ENCODE measurements at regions not wholly inside any gene's neighbourhood (a gene's known extent, or its start where the extent isn't known, plus 50 kb on each side); places are given as distances from the start of the nearest gene placed in this dataset.
"Not testable (repeated sequence)": the region's sequence is repeated elsewhere in the genome, so short reads cannot be mapped to it uniquely, and the experiment has no call there.

DNA sequence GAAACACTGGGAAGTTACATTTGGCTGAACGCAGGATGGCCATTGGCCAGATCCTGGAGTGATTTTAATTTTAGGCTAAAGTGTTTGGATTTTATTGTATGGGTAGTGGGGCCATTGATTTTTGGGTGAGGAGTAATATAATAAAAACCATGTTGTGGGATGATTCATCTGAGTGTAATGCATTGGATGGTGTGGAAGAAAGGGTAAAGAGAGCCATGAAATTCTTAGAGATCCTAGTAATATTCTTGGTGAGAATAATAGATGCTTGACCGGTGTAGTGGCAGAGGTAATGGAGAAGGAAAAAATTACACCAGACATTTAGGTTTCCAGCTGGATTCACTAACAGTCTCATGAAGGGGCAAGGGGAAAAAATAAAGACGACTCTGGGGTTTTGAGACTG lies 158.1 kb downstream of the NPR3 start:
- Mint-ChIP-seq H3K27ac (no peak overlapping the region), H3K4me1 (ENCODE audit: low read depth) (no peaks in the 10 kb centered on the region), H3K27me3 (no peaks in the 10 kb centered on the region), H3K36me3 (no peaks in the 10 kb centered on the region), H3K4me3 (no peak overlapping the region), H3K9me3 (peaks cover 20% of the 10 kb centered on the region)
- intact Hi-C loops (cut with micrococcal nuclease), result no loop called here
- ChIA-PET CTCF (no interaction called here), POLR2A (no interaction called here)
- DNase-seq, result no peak

DNA sequence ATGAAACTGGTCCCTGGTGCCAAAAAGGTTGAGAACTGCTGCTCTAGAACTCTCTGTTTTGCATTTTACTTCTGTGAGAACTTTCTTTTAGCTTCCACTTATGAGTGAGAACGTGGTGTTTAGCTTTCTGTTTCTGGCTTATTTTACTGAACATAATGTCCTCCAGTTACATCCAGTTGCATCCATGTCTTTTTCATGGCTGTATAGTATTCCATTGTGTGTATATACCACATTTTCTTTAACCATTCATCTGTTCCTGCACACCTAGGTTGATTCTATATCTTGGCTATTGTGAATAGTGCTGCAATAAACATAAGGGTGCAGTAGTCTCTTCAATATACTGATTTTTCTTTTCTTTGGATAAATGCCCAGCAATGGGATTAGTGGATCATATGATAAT lies 165.7 kb downstream of the NPR3 start:
- Mint-ChIP-seq H3K4me3 (no peak overlapping the region), H3K4me1 (ENCODE audit: low read depth) (no peaks in the 10 kb centered on the region), H3K9me3 (peaks cover 30% of the 10 kb centered on the region), H3K36me3 (no peaks in the 10 kb centered on the region), H3K27ac (no peak overlapping the region), H3K27me3 (no peaks in the 10 kb centered on the region)
- intact Hi-C loops (cut with micrococcal nuclease), result no loop called here
- DNase-seq, result no peak
- POLR2A ChIA-PET, result no interaction called here
- CTCF ChIA-PET, result no interaction called here

DNA sequence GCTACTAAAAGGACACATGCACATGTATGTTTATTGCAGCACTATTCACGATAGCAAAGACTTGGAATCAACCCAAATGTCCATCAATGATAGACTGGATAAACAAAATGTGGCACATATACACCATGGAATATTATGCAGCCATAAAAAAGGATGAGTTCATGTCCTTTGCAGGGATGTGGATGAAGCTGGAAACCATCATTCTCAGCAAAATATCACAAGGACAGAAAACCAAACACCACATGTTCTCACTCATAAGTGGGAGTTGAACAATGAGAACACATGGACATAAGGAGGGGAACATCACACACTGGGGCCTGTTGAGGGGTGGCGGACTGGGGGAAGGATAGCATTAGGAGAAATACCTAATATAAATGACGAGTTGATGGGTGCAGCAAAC lies 168.2 kb downstream of the NPR3 start:
- H3K4me1 Mint-ChIP-seq (ENCODE audit: low read depth); H3K4me3 Mint-ChIP-seq; DNase-seq; H3K27ac Mint-ChIP-seq; POLR2A ChIA-PET; CTCF ChIA-PET; intact Hi-C loops (cut with micrococcal nuclease); H3K36me3 Mint-ChIP-seq; H3K27me3 Mint-ChIP-seq: not testable (repeated sequence)
- peaks cover 42% of the 10 kb centered on the region for H3K9me3 Mint-ChIP-seq

DNA sequence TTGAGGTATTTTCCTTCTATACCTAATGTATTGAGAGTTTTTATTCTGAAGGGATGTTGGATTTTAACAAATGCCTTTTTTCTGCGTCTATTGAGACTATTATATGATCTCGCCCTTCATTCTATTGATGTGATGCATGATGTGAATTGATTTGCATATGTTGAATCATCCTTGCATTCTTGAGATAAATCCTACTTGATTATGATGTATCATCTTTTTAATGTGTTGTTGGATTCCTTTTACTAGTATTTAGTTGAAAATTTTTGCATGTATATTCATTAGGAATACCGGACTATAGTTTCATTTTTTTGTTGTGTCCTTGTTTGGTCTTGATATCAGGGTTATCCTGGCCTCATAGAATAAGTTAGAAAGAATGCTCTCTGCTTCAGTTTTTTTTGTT lies 169.7 kb downstream of the NPR3 start:
- Mint-ChIP-seq H3K4me1 (ENCODE audit: low read depth) (no peaks in the 10 kb centered on the region), H3K27ac (no peak overlapping the region), H3K36me3 (no peaks in the 10 kb centered on the region), H3K4me3 (no peak overlapping the region), H3K27me3 (no peaks in the 10 kb centered on the region), H3K9me3 (peaks cover 44% of the 10 kb centered on the region)
- intact Hi-C loops (cut with micrococcal nuclease), result no loop called here
- no peak for DNase-seq
- ChIA-PET POLR2A (no interaction called here), CTCF (no interaction called here)

DNA sequence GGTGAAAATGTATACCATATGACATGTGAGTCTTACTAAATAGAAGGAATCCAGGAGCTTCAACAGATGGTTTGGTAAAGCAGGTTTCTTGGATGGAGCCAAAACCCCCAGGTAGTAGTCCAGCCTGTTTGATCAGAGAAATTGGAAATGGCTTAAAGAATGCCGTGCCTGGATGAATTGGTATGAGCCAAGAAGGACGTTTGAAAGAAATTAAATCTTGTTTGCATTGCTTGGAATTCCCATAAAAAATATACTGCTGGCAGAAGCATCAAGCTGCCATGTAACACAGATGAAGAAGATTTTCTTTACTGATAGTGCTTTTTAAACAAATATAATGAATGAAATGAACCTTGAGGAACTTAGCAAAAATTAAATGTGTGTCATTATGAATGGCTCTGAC lies 176.3 kb downstream of the NPR3 start:
- CTCF ChIA-PET, result interaction anchor here (1.0 kb wide), 1 partner anchor 13 kb away, joined by 3 read pairs; no protein-coding TSS in a partner anchor
- H3K27ac Mint-ChIP-seq, result no peak overlapping the region

DNA sequence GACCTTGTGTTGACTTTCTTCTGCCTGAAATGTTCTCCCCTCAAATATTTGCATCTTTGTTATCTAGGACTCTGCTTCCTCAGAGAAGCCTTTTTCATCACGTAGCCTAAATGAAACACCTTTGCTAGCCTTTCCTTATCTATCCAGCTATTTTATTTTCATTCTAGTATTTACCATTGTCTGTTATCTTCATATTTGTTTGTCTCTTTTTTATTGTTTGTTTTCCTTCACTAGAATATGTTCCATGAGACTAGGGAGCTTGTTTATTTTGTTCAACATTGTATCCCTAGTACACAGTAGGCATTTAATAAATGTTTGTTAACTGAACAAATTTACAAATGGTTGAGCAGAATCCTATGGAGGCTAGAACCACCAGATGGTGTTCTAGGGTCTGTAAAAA lies 178.0 kb downstream of the NPR3 start:
- Mint-ChIP-seq H3K27me3 (no peaks in the 10 kb centered on the region), H3K4me3 (no peak overlapping the region), H3K27ac (no peak overlapping the region), H3K4me1 (ENCODE audit: low read depth) (no peaks in the 10 kb centered on the region), H3K36me3 (no peaks in the 10 kb centered on the region), H3K9me3 (peaks cover 7% of the 10 kb centered on the region)
- no peak for DNase-seq
- ChIA-PET POLR2A (no interaction called here), CTCF (no interaction called here)
- intact Hi-C loops (cut with micrococcal nuclease), result no loop called here

More for the DNA sequence above, 176.3 kb downstream of the NPR3 start:
- Mint-ChIP-seq H3K9me3 (peaks cover 21% of the 10 kb centered on the region), H3K36me3 (no peaks in the 10 kb centered on the region), H3K4me3 (no peak overlapping the region), H3K4me1 (ENCODE audit: low read depth) (no peaks in the 10 kb centered on the region), H3K27me3 (no peaks in the 10 kb centered on the region)
- no peak for DNase-seq
- POLR2A ChIA-PET, result no interaction called here
- intact Hi-C loops (cut with micrococcal nuclease), result no loop called here

DNA sequence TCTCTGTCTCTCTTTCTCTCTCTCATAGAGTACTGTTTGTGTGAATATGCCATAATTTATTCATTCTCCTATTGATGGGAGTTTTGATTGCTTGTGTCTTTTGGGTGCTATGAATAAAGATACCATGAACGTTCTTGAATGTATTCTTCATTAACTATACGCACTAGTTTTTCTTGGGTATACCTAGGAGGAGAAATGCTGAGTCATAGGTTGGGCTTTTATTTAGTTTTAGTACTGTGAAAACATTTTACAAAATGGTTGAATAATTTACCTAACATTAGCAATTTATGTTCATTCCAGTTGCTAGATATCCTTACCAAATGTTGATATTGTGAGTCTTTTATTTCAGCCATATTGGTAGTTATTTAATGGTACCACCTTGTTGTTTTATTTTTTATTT lies 192.5 kb downstream of the NPR3 start:
- ChIA-PET CTCF (no interaction called here), POLR2A (no interaction called here)
- Mint-ChIP-seq H3K4me1 (ENCODE audit: low read depth) (no peaks in the 10 kb centered on the region), H3K4me3 (no peak overlapping the region), H3K9me3 (peaks cover 24% of the 10 kb centered on the region), H3K36me3 (no peaks in the 10 kb centered on the region), H3K27ac (no peak overlapping the region), H3K27me3 (no peaks in the 10 kb centered on the region)
- intact Hi-C loops (cut with micrococcal nuclease), result no loop called here
- DNase-seq, result no peak

DNA sequence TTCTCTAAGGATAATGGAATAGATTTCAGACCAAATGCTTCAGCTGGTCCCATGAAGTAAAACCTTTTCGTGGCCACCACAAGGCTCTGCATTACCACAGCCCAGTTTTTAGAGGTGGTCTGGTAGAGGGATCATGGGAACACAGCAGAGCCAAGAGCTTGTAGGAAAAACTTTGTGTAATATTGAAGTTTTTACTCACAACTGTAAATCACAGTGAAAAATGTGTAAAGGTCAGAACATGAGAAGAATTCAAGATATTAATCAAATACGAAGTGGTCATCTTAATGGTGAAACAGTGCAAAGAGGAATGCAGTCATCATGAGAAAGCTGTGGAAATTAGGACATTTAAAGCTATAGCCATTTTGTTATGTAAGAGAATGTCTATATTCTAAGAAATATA lies 197.5 kb downstream of the NPR3 start:
- H3K27me3 Mint-ChIP-seq, result no peaks in the 10 kb centered on the region
- H3K4me3 Mint-ChIP-seq, result no peak overlapping the region
- intact Hi-C loops (cut with micrococcal nuclease), result no loop called here
- peaks cover 18% of the 10 kb centered on the region for H3K9me3 Mint-ChIP-seq
- CTCF ChIA-PET, result no interaction called here
- no peak overlapping the region for H3K27ac Mint-ChIP-seq
- POLR2A ChIA-PET, result no interaction called here
- H3K36me3 Mint-ChIP-seq, result no peaks in the 10 kb centered on the region
- H3K4me1 Mint-ChIP-seq (ENCODE audit: low read depth), result no peaks in the 10 kb centered on the region
- no peak for DNase-seq

DNA sequence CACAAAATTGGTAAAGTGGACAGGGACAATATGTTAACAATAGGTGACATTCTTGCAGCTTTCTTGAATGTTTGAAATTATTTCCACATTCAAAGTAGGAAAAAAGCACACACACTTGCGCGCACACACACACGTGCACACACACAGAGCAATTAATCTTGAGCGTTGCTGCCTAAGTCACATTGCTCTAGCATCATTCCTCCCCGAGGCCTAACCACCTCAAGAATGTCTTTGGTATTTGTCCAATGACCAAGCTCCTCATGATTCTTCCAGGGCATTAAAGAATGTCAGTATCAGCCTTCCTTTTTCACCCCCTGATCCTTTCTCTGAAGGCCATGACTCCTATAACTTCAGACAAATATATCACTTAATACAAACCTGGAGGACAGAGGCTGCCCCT lies 198.1 kb downstream of the NPR3 start:
- POLR2A ChIA-PET, result no interaction called here

DNA sequence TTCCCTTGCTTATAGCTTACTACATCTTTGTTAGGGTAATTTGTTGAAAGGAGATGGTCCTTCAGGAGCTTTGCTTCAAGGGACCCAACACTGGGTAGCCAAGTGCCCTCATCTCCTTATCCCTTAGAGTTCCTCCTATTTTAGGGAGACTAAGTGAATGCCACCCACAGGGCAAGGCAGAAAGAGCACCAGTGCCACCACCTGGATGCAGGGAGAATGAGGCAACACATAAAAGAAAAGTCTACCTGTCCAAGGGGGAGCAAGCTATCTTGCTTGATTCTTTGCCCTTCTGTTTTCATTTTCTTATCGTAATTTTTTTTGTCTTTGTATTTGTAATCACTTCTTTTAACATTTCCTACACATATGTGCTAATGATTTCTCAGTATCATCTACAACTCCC lies 205.5 kb downstream of the NPR3 start:
- no peak overlapping the region for H3K4me3 Mint-ChIP-seq
- POLR2A ChIA-PET, result no interaction called here
- H3K36me3 Mint-ChIP-seq, result no peaks in the 10 kb centered on the region
- CTCF ChIA-PET, result no interaction called here
- no peaks in the 10 kb centered on the region for H3K4me1 Mint-ChIP-seq (ENCODE audit: low read depth)
- no peak for DNase-seq
- no peaks in the 10 kb centered on the region for H3K27me3 Mint-ChIP-seq
- H3K27ac Mint-ChIP-seq, result no peak overlapping the region
- H3K9me3 Mint-ChIP-seq, result peaks cover 8% of the 10 kb centered on the region
- intact Hi-C loops (cut with micrococcal nuclease), result no loop called here

More for the DNA sequence above, 198.1 kb downstream of the NPR3 start:
- peaks cover 18% of the 10 kb centered on the region for H3K9me3 Mint-ChIP-seq
- no peak overlapping the region for H3K4me3 Mint-ChIP-seq
- H3K27ac Mint-ChIP-seq, result no peak overlapping the region
- CTCF ChIA-PET, result no interaction called here
- no peaks in the 10 kb centered on the region for H3K4me1 Mint-ChIP-seq (ENCODE audit: low read depth)
- intact Hi-C loops (cut with micrococcal nuclease), result no loop called here
- DNase-seq, result no peak
- H3K36me3 Mint-ChIP-seq, result no peaks in the 10 kb centered on the region
- H3K27me3 Mint-ChIP-seq, result no peaks in the 10 kb centered on the region

DNA sequence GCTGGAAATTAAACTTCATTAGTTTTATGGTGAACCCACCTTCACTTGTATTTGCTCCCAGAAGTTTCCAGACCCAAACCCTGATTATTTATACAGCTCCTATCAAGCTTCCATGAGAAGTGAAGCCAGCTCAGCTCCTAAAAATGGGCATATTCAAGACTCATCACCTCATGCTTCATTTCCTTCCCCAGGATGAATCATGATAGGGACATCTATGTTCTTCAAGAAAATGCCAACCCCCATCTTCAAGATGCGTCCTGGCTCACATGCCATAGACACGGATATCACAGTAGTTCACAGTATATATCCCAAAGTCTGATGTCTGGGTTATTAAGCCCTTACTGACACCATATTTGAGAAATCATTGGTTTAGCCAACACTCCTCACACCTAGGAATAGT lies 217.6 kb downstream of the NPR3 start:
- H3K4me3 Mint-ChIP-seq, result no peak overlapping the region
- no peak overlapping the region for H3K27ac Mint-ChIP-seq
- intact Hi-C loops (cut with micrococcal nuclease), result no loop called here
- ChIA-PET CTCF (no interaction called here), POLR2A (no interaction called here)
- no peaks in the 10 kb centered on the region for H3K36me3 Mint-ChIP-seq
- no peaks in the 10 kb centered on the region for H3K4me1 Mint-ChIP-seq (ENCODE audit: low read depth)
- no peak for DNase-seq
- peaks cover 2% of the 10 kb centered on the region for H3K9me3 Mint-ChIP-seq
- H3K27me3 Mint-ChIP-seq, result no peaks in the 10 kb centered on the region

DNA sequence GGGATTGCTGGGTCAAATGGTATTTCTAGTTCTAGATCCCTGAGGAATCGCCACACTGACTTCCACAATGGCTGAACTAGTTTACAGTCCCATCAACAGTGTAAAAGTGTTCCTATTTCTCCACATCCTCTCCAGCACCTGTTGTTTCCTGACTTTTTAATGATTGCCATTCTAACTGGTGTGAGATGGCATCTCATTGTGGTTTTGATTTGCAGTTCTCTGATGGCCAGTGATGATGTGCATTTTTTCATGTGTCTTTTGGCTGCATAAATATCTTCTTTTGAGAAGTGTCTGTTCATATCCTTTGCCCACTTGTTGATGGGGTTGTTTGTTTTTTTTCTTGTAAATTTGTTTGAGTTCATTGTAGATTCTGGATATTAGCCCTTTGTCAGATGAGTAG lies 220.3 kb downstream of the NPR3 start:
- H3K4me1 Mint-ChIP-seq (ENCODE audit: low read depth); H3K27ac Mint-ChIP-seq; intact Hi-C loops (cut with micrococcal nuclease); POLR2A ChIA-PET; H3K36me3 Mint-ChIP-seq; H3K9me3 Mint-ChIP-seq; H3K27me3 Mint-ChIP-seq; CTCF ChIA-PET; DNase-seq; H3K4me3 Mint-ChIP-seq: not testable (repeated sequence)

DNA sequence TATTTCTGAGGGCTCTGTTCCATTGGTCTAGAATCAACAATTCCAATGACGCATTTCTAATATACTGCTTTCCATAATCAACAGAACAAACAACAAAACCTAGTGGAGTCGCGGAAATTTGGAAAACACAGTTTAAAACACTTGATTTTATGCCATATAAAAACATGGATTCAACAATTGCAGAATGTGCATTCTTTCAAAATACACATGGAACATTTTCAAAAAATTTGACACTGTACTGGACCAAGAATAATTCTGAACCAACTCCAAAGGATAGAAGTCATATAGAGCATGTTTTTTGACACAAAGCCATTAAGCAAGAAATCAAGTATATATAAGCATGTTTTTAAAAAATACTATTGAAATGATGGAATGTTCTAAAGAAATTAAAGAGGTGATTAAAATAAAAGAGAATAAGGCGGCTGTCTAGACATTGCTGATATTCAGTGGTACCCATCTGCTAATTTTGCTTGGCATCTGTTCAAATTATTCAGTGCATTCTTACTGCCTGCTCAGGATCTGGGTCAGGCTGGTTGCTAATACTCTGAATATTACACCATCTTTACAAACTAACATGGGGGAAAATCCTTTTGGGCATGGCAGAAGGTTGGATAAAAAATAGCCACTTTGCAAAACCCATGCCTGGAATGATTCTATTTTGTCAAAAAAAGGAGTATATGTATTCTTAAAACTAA lies 221.3 kb downstream of the NPR3 start:
- no peak overlapping the region for H3K4me3 Mint-ChIP-seq
- no peak overlapping the region for H3K27ac Mint-ChIP-seq
- ChIA-PET POLR2A (no interaction called here), CTCF (no interaction called here)
- DNase-seq, result no peak
- intact Hi-C loops (cut with micrococcal nuclease), result no loop called here
- H3K27me3 Mint-ChIP-seq, result no peaks in the 10 kb centered on the region
- no peaks in the 10 kb centered on the region for H3K36me3 Mint-ChIP-seq
- H3K9me3 Mint-ChIP-seq, result peaks cover 6% of the 10 kb centered on the region
- H3K4me1 Mint-ChIP-seq (ENCODE audit: low read depth), result no peaks in the 10 kb centered on the region

DNA sequence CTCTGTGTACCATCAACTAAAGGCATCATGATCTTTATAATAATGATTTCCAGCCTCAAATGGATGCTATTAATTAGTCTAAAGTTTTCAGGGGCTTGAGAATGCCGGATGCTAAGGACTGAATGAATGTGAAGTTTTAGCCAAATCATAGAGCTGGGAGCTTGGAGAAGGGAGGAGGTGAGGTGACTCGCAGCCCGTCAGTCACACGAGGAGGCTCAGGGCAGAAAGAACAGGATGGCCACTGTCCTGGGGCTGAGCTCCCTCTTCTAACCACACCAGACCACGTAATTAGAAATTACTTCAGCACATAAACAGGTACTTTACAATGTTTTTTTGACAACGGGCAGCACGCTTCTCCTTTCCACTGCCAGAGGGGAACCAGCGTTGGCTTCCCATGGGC lies 222.6 kb downstream of the NPR3 start:
- H3K27me3 Mint-ChIP-seq, result no peaks in the 10 kb centered on the region
- H3K9me3 Mint-ChIP-seq, result peaks cover 6% of the 10 kb centered on the region
- intact Hi-C loops (cut with micrococcal nuclease), result no loop called here
- POLR2A ChIA-PET, result no interaction called here
- CTCF ChIA-PET, result no interaction called here
- H3K27ac Mint-ChIP-seq, result no peak overlapping the region
- no peaks in the 10 kb centered on the region for H3K36me3 Mint-ChIP-seq
- no peak for DNase-seq
- H3K4me3 Mint-ChIP-seq, result no peak overlapping the region
- H3K4me1 Mint-ChIP-seq (ENCODE audit: low read depth), result no peaks in the 10 kb centered on the region

Measured in activated CD4-positive, alpha-beta memory T cell treated with anti-CD3 and anti-CD28 coated beads for 36 hours (primary cell).